Transverse colon (tissue), 4 donors: ENCODE measurements at regions not wholly inside any gene's neighbourhood (a gene's known extent, or its start where the extent isn't known, plus 50 kb on each side); places are given as distances from the start of the nearest gene placed in this dataset.

ENCODE experiments used
- DNase-seq: peaks from one replicate; pipeline ENCODE4 v3.0.0-alpha.2; 2019
- H3K27ac ChIP-seq, 4 donors: fragments of 200-600 bp; sonication (generic); 2 replicates each; pipeline ENCODE4 v1.5.1; 2016 to 2018; ENCODE audit warnings: inconsistent platforms in 4 of 4
- H3K27me3 ChIP-seq: fragments of 200-600 bp; sonication (generic); 2 replicates; pipeline ENCODE4 v1.5.1; 2017; ENCODE audit warnings: inconsistent platforms
- H3K36me3 ChIP-seq, 4 donors: fragments of 200-600 bp; sonication (generic); 2 replicates each; pipeline ENCODE4 v1.5.1; 2017 to 2019; ENCODE audit warnings: inconsistent platforms in 4 of 4
- H3K4me1 ChIP-seq, 4 donors: fragments of 200-600 bp; sonication (generic); 2 replicates each; pipeline ENCODE4 v1.5.1; 2017 to 2020; ENCODE audit warnings: inconsistent platforms in 4 of 4
- H3K4me3 ChIP-seq, 4 donors: fragments of 200-600 bp; sonication (generic); 1 replicate in 1 of 4; 2 replicates in 3 of 4; pipeline versions ENCODE4 v1.5.1 to v1.6.1; 2017 to 2019; ENCODE audit warnings: inconsistent platforms in 4 of 4
- H3K9me3 ChIP-seq, 2 donors: fragments of 200-600 bp; sonication (generic); 2 replicates each; pipeline ENCODE4 v1.5.1; 2017 to 2019; ENCODE audit warnings: inconsistent platforms in 2 of 2
- EP300 ChIP-seq: sonication (generic); formaldehyde crosslinking; IDR thresholded peaks from one replicate; pipeline ENCODE4 v1.6.1; 2017; ENCODE audit warnings: antibody characterized with exemption, low read depth
- POLR2A ChIP-seq: fragments of 450-650 bp; IDR thresholded peaks from one replicate; pipeline ENCODE4 v1.6.1; 2016; ENCODE audit warnings: antibody characterized with exemption, mild to moderate bottlenecking, moderate library complexity
- POLR2AphosphoS5 ChIP-seq, 3 donors: sonication (generic); formaldehyde crosslinking; IDR thresholded peaks; one replicate each; pipeline ENCODE4 v1.6.1; 2016; ENCODE audit warnings: antibody characterized with exemption in 3 of 3
- WGBS, 2 donors: methylation state at CpG; one replicate each; pipeline ENCODE4 v1.1.5; 2018; ENCODE audit warnings: low coverage in 1 of 2; 5-methylcytosine and 5-hydroxymethylcytosine counted together
- in situ Hi-C, 4 donors: fragments of 200-750 bp; cut with MboI; loops; one replicate each; pipeline versions ENCODE4 v1.15.0 to v1.15.1; 2017; ENCODE audit warnings: low sequenced_read_pairs in 3 of 4, low pct_ligation_motif_present in 1 of 4, low pct_unique_long_range_greater_than_20kb in 1 of 4
- intact Hi-C: fragments of 100-400 bp; cut with DNase I; formaldehyde crosslinking; loops from one replicate; pipeline ENCODE4 v1.15.1; 2023; ENCODE audit warnings: low total_unique reads
- TF ChIP-seq, protein P1 (sequence below), 5 experiments: fragments of 200-600 bp in 3 of 5; fragments of 450-650 bp in 2 of 5; sonication (generic) in 3 of 5; IDR thresholded peaks; 1 replicate in 2 of 5; 2 replicates in 3 of 5; pipeline ENCODE4 v1.5.1; 2016 to 2017; ENCODE audit warnings: antibody characterized with exemption in 5 of 5, inconsistent platforms in 3 of 5, mild to moderate bottlenecking in 2 of 5, moderate library complexity in 1 of 5

DNA sequence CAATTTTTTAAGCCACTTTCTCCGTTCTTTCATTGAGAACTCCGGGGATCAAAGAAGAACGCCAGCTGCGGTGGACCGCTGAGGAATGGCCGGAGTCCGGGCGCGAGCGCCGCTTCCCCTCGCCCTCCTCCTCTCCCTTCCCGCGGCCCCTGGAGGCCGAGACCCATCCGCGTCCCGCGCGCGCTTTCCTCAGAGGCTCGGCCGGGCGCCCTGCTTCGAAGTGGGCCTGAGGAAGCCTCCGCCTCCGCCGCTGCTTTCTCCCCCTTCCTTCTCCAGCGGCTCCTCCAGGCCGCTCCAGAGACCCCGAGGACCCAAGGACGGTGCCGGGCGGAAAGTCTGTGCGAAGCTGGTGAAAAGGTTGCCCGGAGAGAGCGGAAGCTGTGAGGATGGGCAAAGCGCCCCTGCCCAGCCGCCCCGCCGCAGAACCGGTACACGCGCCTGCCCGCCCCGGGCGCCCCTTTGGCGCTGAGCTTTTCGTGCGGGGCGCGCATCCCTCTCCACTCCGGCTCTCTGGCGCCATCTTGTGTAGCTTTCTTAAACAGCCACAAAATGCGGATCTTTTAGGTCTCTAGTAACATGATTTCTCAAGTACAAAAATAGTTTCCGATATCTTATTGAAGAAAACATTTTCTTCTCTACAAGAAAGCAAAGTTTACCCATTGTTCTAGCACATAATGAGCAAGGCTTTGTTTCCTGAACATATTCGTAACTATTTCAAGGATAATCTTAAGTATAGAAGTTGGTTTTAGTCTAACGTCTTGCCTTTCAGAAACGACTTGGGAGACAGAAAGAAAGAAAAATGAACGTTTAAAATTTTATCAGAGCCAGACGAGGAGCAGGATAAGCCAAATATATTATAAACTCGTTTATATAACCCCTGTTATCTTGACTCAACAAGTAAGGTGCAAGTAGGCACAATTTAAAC, 59.2 kb upstream of the FAM174B start:
- peak; percentile 65 for DNase-seq
- in situ Hi-C loops (loop anchor here (10.0 to 25.0 kb wide), 6 partner anchors 190 to 1402 kb away; no protein-coding TSS in a partner anchor), intact Hi-C loops (loop anchor here (10.0 kb wide), 2 partner anchors 190 to 620 kb away; no protein-coding TSS in a partner anchor)
- H3K27me3 ChIP-seq, result no peaks in the 10 kb centered on the region
- H3K4me1 ChIP-seq, result peaks cover 0 to 4% (median 2%) of the 10 kb centered on the region in 4 donors
- TF ChIP-seq POLR2A, result peak; percentile 21
- no peak for TF ChIP-seq EP300
- TF ChIP-seq, protein P1, sequence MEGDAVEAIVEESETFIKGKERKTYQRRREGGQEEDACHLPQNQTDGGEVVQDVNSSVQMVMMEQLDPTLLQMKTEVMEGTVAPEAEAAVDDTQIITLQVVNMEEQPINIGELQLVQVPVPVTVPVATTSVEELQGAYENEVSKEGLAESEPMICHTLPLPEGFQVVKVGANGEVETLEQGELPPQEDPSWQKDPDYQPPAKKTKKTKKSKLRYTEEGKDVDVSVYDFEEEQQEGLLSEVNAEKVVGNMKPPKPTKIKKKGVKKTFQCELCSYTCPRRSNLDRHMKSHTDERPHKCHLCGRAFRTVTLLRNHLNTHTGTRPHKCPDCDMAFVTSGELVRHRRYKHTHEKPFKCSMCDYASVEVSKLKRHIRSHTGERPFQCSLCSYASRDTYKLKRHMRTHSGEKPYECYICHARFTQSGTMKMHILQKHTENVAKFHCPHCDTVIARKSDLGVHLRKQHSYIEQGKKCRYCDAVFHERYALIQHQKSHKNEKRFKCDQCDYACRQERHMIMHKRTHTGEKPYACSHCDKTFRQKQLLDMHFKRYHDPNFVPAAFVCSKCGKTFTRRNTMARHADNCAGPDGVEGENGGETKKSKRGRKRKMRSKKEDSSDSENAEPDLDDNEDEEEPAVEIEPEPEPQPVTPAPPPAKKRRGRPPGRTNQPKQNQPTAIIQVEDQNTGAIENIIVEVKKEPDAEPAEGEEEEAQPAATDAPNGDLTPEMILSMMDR (IDR thresholded peaks at IDR 0.05), result peak; percentile 81 to 91 (median 83)
- TF ChIP-seq POLR2AphosphoS5 (IDR thresholded peaks at IDR 0.05), result peak in 1 of 3 donors; percentile 15
- peak overlapping the region; percentile 24 to 62 (median 36) for H3K4me3 ChIP-seq
- no peaks in the 10 kb centered on the region for H3K9me3 ChIP-seq
- H3K36me3 ChIP-seq, result no peaks in the 10 kb centered on the region
- WGBS, 2 donors, result 2 to 4% methylated on average over 8 to 53 of the region's 62 CpGs
- peak overlapping the region; percentile 73 to 82 (median 76) for H3K27ac ChIP-seq

DNA sequence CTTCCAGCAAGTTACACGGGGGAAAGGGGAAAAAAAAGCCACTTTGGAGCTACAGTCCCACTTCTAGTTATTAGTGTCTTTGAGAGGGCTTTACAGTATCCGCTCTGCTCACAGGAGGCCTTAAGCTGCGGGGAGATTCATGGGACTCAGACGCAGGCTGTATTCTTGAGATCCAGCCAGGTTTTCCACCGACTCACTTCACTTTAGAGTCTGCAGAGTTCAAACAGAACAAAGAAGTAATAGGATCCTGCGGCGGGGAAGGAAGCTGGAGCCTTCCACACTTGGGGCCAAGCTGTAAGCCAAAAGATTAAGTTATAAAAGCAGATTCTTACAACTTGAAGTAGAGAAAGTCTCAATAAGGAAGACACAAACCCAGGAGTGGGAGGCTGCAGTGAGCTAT, 60.2 kb upstream of the FAM174B start:
- Histone ChIP-seq H3K9me3 (no peaks in the 10 kb centered on the region), H3K27me3 (no peaks in the 10 kb centered on the region), H3K36me3 (no peaks in the 10 kb centered on the region), H3K27ac (peak overlapping the region in 1 of 4 donors; percentile 15), H3K4me3 (no peak overlapping the region), H3K4me1 (peaks cover 0 to 4% (median 2%) of the 10 kb centered on the region in 4 donors)
- intact Hi-C loops (loop anchor here (10.0 kb wide), 2 partner anchors 191 to 621 kb away; no protein-coding TSS in a partner anchor), in situ Hi-C loops (loop anchor here (10.0 to 25.0 kb wide), 6 partner anchors 191 to 1403 kb away; no protein-coding TSS in a partner anchor)
- DNase-seq, result no peak
- 65 to 69% methylated on average over 6 to 7 of the region's 7 CpGs for WGBS, 2 donors
- no peak for TF ChIP-seq POLR2AphosphoS5 (IDR thresholded peaks at IDR 0.05)
- TF ChIP-seq, protein P1 (IDR thresholded peaks at IDR 0.05), result no peak
- no peak for TF ChIP-seq POLR2A
- TF ChIP-seq EP300, result no peak

DNA sequence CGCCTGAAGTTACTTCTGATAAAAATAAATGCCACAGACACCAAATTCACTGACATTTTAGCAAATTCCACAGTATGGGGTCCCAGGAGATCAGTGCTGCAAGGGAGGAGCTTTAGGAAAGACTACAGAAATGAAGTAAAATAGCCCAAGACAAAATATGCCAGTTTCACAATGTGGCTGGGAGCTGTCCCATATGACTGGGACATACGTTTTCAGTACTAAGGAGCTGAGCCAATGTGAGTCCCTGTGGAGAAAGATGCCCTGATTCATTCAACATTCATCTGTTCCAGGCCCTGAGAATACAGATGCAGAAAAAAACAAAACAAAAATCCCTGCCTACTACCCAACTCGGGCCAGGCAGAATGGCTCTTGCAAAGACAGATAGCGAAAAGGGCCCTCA, 63.4 kb upstream of the FAM174B start:
- peaks cover 0 to 3% (median under 1%) of the 10 kb centered on the region in 4 donors for H3K4me1 ChIP-seq
- no peak overlapping the region for H3K4me3 ChIP-seq
- H3K27ac ChIP-seq, result no peak overlapping the region
- no peaks in the 10 kb centered on the region for H3K36me3 ChIP-seq
- no peaks in the 10 kb centered on the region for H3K9me3 ChIP-seq
- no peak for DNase-seq
- H3K27me3 ChIP-seq, result no peaks in the 10 kb centered on the region
- 58 to 79% methylated on average over 2 to 4 of the region's 4 CpGs for WGBS, 2 donors
- TF ChIP-seq, protein P1 (IDR thresholded peaks at IDR 0.05), result no peak
- TF ChIP-seq POLR2A, result no peak
- TF ChIP-seq EP300, result no peak
- TF ChIP-seq POLR2AphosphoS5 (IDR thresholded peaks at IDR 0.05), result no peak
- intact Hi-C loops (loop anchor here (10.0 kb wide), 2 partner anchors 194 to 624 kb away; no protein-coding TSS in a partner anchor), in situ Hi-C loops (loop anchor here (10.0 to 25.0 kb wide), 6 partner anchors 194 to 1407 kb away; no protein-coding TSS in a partner anchor)

DNA sequence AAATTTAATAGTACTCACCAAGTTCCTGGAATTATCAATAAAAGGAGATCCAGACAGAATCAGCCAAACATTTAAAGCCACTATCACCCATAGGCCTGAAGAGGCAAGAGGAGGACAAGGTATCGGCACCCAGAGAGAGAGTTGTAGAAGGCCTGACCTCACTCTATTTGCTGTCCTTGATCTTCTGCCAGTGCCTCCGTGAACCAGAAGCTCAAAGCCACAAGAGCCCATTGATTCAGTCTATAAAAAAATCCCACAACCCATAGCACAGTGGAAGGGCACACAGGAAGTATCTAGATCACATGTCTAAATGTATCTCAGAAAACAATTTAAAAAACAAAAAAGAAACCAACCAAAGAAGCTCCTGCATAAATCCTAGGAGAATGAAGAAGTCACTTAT, 68.6 kb upstream of the FAM174B start:
- no peak for TF ChIP-seq POLR2A
- no peak for TF ChIP-seq POLR2AphosphoS5 (IDR thresholded peaks at IDR 0.05)
- TF ChIP-seq, protein P1 (IDR thresholded peaks at IDR 0.05), result no peak
- no peak for TF ChIP-seq EP300
- no peaks in the 10 kb centered on the region for H3K27me3 ChIP-seq
- H3K36me3 ChIP-seq, result no peaks in the 10 kb centered on the region
- H3K4me3 ChIP-seq, result no peak overlapping the region
- no peaks in the 10 kb centered on the region for H3K9me3 ChIP-seq
- 79 to 80% methylated on average over 1 to 2 of the region's 2 CpGs for WGBS, 2 donors
- intact Hi-C loops, result no loop called here
- DNase-seq, result no peak
- in situ Hi-C loops, result loop anchor here (10.0 to 25.0 kb wide), 6 partner anchors 212 to 1412 kb away; no protein-coding TSS in a partner anchor
- H3K4me1 ChIP-seq, result no peaks in the 10 kb centered on the region
- H3K27ac ChIP-seq, result no peak overlapping the region
